HG02938 (cell line): ENCODE measurements at regions not wholly inside any gene's neighbourhood (a gene's known extent, or its start where the extent isn't known, plus 50 kb on each side); places are given as distances from the start of the nearest gene placed in this dataset.
"Not testable (repeated sequence)": the region's sequence is repeated elsewhere in the genome, so short reads cannot be mapped to it uniquely, and the experiment has no call there.

ENCODE experiments used
- ATAC-seq: cut with Tn5 transposase; IDR thresholded peaks from one replicate; pipeline ENCODE4 v1.9.1; 2021; ENCODE audit warnings: mild to moderate bottlenecking, moderate library complexity; ENCODE audit not compliant: unreplicated experiment

- no peak for ATAC-seq
These were observed 601.6 kb upstream of the USP24 start for GRCh38 chr1:55816456-55817426.

GRCh38 chr1:55815745-55816455 is 600.7 kb upstream of the USP24 start:
- no peak for ATAC-seq

DNA sequence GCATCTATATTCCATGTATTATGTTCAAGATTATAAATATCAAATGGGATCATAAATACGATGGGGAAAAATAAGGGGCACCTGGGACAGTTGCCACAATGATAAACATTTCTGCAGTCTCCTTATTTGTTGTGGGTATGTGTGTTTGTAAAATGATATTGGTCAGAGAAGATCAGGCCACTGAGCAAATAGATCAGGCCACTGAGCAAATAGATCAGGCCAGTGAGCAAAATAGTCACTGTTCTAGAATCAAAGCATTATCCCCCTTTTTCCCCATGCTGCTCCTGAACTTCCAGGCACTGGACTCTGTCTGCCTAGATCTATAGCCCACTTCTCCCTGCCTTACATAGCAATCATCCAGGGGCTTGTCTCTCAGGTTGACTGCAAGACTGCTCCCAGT is 599.8 kb upstream of the USP24 start:
- no peak for ATAC-seq

DNA sequence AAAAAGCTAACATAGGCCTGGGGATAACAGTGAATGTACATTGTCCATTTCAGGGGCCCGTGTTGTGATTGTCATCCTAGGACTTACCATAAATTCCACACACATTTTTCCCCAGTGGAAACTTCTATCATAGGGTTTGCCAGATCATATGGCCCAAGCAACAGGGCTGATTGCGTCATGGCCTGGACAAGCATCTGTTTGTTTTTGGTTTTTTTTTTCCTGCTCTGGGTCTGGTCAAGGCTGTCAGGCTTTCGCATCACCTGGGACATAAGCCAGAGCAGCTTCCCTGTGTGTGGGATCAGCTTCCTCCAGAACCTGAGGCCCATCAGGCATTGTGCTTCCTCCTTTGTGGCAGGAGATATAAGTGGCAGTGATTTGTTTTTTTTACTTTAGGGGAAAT is 598.5 kb upstream of the USP24 start:
- no peak for ATAC-seq

- no peak for ATAC-seq
These were observed 597.1 kb upstream of the USP24 start for GRCh38 chr1:55812281-55812680.

GRCh38 chr1:55808263-55808662 is 593.1 kb upstream of the USP24 start:
- ATAC-seq: no peak

GRCh38 chr1:55803429-55803828 is 588.3 kb upstream of the USP24 start:
- no peak for ATAC-seq

- no peak for ATAC-seq
These were observed 586.3 kb upstream of the USP24 start for GRCh38 chr1:55801481-55801880.

GRCh38 chr1:55800503-55800902 is 585.3 kb upstream of the USP24 start:
- no peak for ATAC-seq

DNA sequence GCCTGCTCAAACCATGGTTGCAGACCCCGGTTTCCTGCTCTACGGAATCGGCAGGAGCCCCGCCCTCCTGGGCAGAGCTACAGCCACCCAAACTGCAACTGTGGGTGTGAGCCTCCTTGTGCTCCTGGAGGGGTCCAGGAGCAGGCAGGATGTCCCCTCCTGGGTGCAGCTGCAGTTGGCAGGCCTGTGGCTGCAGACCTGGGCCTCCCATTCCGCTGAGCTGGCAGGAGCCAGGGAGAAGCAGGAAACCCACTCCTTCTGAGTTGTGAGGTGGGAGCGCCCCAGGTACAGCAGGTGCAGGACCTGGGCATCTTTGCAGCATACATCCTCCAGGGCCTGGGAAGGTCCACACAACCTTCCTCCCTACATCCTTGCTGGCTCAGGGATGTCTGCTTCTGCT is 578.7 kb upstream of the USP24 start:
- no peak for ATAC-seq

DNA sequence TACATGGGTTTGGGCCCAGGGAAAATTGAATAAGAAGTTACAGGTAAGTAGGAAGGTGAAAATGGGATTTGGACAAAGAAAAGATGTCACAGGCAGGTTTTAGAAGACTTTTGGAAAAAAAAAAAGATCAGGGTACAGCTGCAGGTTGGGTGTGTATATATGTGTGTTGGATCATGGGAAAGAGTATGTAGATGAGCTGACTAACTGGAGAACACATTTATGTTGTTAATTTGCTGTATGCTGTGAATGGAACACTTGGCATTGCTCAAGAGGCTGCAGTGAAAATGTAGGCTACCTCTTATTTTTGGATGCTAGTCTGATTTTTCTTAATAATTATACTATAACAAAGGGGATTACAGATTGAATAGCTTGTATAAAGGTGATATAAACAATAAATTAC is 577.7 kb upstream of the USP24 start:
- ATAC-seq: no peak

DNA sequence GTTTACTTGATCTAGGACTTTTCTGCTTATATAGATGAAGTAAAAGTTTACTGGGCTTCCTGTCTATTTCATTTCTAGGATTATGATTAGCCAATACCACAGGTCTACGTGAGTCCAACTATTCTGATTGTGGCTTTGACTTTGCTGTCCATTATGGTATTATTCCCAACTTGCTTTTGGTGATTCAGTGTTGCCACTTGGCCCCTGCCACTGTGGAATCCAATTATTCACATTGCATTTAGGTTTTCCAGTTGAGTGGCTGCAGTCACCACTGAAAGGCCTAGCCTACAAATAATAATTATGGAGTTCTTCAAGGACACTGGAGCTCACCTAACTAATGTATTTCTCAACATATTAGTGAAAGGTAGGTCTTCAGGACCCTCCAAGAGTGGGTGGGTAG is 574.3 kb upstream of the USP24 start:
- no peak for ATAC-seq

DNA sequence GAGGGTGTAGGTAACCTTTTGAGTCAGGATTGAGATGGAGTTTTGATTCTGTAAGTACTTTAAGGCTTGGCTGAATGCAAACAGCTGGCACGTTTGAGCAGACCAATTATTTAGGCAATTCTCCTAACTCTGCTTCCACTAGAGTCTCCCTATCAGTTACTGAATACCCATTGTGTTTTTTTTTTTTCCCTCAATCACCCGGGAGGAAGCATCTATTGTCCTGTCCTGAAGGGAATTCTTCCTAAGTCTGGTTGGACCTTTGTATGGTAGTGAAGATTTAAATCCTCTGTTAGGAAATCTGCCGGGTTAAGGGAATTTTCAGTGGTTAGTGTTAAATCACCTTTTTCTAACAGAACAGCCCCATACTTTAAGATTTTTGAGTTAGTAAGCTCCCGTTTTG is 571.2 kb upstream of the USP24 start:
- ATAC-seq: no peak

DNA sequence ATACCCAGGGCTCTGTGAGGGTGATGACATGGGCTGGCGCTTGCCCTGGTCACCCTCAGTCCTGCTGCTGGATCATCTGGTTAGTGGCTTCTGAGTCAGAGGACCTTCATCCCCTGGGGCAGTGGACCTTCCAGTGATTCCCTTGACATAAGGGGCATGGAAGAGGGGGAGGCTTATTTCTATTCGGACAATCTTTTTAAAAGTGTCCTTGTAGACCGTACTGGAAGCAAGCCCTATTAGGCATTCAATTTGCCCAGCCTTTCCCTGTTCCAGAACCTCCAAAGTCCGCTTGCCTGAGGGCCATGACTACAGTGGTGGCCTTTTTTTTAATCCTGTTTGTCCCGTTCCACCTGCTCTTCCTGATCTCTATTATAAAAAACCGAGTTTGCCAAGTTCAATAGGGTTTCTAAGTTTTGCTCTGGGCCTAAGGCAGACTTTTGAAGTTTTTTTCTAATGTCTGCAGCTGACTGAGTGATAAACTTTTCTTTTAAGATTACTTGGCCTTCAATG is 569.8 kb upstream of the USP24 start:
- ATAC-seq: not testable (repeated sequence)

DNA sequence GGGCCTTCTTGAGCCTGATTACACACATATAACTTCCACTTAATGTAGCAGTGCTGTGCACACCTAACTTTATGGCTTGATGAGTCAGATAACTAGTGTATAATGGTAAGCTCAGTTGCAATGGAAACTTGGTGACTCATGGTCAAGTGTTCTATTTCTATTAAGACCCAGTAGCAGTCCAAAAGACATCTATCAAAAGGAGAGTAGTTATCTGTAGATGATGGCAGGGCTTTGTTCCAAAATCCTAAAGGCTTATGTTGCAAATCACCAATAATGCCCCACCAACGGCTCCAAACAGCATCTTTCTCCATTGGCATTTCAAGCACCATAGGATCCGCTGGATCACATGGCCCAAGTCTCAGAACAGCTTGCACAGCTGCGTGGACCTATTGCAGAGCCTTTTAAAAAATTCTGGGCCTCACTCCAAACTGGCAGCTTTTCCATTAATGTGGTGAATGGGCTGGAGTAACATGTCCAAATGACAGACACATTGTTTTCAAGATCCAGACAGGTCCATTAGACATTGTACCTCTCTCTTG is 566.8 kb upstream of the USP24 start:
- no peak for ATAC-seq

DNA sequence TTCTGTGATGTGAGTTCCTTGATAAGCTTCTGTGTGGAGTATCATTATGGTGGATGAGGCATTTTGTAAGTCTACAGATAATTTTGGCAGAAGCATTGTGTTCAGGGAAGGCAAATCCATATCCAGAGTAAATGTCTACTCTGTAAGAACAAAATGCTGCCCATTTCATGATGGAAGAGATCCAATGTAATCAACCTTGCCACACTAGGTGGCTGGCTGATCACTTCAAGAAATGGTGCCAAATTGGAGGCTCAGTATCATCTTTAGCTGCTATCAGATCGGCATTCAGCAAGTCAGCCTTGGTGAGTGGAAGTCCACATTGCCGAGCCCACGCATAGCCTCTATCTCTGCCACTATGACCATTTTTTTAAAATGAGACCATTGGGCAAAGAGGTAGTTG is 565.8 kb upstream of the USP24 start:
- no peak for ATAC-seq

DNA sequence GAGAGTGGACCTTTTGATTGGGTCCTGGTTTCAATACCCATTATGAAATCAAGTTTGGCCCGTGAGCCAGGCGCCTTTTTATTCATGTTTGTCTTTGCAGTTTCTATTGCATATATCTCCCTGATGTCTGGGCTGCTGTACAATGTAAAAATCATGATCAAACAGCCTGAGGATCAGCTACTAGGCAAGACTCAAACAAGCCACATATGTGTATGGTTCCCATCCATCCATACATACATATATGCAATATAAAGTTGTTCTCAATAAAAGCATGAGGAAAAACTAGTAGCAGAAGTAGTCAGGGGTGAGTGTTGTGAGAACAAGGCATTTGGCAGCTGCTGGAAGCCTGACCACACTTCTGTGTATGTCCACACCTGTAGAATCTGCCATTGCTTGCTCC is 562.4 kb upstream of the USP24 start:
- no peak for ATAC-seq

GRCh38 chr1:55775007-55775406 is 559.8 kb upstream of the USP24 start:
- ATAC-seq: no peak

- no peak for ATAC-seq
These were observed 559.3 kb upstream of the USP24 start for GRCh38 chr1:55774446-55774845.

DNA sequence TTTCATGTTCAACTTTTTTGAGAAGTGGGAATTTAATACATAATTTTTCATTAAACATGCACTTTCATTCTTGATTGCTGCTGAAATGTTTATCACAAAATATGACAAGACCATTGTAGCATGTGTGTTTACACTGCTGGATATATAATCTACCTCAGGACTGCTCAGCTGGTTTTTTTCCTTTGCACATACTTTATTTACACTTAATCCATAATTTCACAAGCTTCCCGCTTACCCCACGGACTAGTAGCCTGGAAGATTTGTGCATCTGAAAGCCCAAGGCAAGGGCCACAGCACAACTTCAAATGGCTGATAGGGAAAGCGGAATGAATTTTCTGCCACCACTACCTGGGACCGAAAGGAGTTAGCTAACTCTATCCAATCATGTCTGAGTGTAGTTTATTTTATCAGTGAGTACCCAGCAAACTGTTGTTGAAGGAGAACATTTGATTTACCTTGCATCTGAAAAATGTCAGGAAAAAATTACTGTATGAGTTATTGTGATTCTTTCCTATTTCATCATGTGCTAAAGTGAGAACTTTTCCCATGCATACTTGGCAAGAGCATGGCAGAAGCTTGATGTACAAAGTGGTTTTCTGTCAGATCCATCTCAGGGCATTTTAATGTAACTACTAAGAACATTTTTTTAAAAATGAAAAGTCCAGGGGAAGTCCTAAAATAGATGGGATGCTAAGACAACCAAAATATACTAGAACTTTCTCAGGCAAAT is 558.2 kb upstream of the USP24 start:
- ATAC-seq: no peak

DNA sequence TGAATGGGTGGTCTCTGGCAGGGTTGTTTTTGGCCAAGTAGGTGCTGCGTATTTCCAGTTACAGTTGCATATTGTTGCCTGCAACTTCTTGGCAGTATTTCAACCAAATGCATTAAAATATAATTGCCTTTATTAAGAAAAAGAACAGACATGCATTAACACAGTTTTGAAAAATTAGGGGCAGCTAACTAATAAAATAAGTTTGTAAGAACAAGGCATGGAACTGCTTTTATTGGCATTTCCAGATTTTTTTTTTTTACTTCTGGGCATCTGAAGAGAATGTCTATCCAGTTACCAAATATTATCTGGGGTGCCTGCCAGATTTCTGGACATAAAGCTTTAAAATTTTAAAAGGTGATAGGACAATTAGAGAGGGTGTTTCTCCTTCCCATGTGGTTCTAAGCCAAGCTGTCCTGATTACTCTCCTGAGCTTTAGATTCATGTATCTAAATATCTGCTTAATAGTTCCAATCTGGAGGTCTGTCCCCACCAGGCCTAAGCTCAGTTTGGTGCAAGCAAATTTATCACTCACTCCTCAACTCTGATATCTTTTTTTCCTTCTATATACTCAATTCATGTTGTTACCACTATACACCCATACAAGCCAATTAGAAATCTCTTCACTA is 553.3 kb upstream of the USP24 start:
- ATAC-seq: no peak
